GM12873 (cell line): ENCODE measurements at regions not wholly inside any gene's neighbourhood (a gene's known extent, or its start where the extent isn't known, plus 50 kb on each side); places are given as distances from the start of the nearest gene placed in this dataset.

Experiments
- CTCF ChIP-seq: IDR thresholded peaks from 2 replicates; pipeline ENCODE4 v1.5.1; 2012; ENCODE audit warnings: low read depth, mild to moderate bottlenecking, moderate library complexity, low read length, control low read depth; ENCODE audit not compliant: insufficient read depth; ENCODE audit errors: missing control alignments

- TF ChIP-seq CTCF, result no peak
Measured at GRCh38 chr4:62415256-62415655, 1215.1 kb downstream of the ADGRL3 start.

GRCh38 chr4:62414563-62414962 is 1214.4 kb downstream of the ADGRL3 start:
- no peak for TF ChIP-seq CTCF

GRCh38 chr4:62410371-62411003 is 1210.4 kb downstream of the ADGRL3 start:
- no peak for TF ChIP-seq CTCF

- no peak for TF ChIP-seq CTCF
Measured at GRCh38 chr4:62408454-62408853, 1208.3 kb downstream of the ADGRL3 start.

GRCh38 chr4:62407534-62407933 is 1207.4 kb downstream of the ADGRL3 start:
- TF ChIP-seq CTCF, result no peak

- TF ChIP-seq CTCF, result no peak
Measured at GRCh38 chr4:62402088-62402806, 1202.1 kb downstream of the ADGRL3 start.

- TF ChIP-seq CTCF, result no peak
Measured at GRCh38 chr4:62399242-62399641, 1199.1 kb downstream of the ADGRL3 start.
